CD14-positive monocyte (primary cell): ENCODE measurements at regions not wholly inside any gene's neighbourhood (a gene's known extent, or its start where the extent isn't known, plus 50 kb on each side); places are given as distances from the start of the nearest gene placed in this dataset.

Source experiments
- DNase-seq, 3 donors: peaks; one replicate each; pipeline ENCODE4 v3.0.0-alpha.2; 2011 to 2022
- H2AFZ ChIP-seq: 2 replicates; pipeline ENCODE4 v1.6.0; 2012; ENCODE audit warnings: mild to moderate bottlenecking, low read depth, low read length, inconsistent platforms; ENCODE audit not compliant: insufficient read depth, poor library complexity, severe bottlenecking
- H3K27ac ChIP-seq, 2 donors: 1 replicate in 1 of 2; 2 replicates in 1 of 2; pipeline ENCODE4 v1.5.1; 2012 to 2013; ENCODE audit warnings: low read length in 2 of 2, control low read depth in 1 of 2, inconsistent platforms in 1 of 2, low read depth in 1 of 2, mild to moderate bottlenecking in 1 of 2
- H3K27me3 ChIP-seq, 2 donors: one replicate each; pipeline versions ENCODE4 v1.6.0 to v1.6.1; 2011 to 2013; ENCODE audit warnings: low read length in 2 of 2; ENCODE audit not compliant: control insufficient read depth in 2 of 2, insufficient read depth in 2 of 2
- H3K36me3 ChIP-seq, 2 donors: replicated peaks in 1 of 2; 1 replicate in 1 of 2; 2 replicates in 1 of 2; pipeline versions ENCODE4 v1.5.1 to v1.6.1; 2012 to 2013; ENCODE audit warnings: low read length in 2 of 2, control low read depth in 1 of 2, inconsistent platforms in 1 of 2, mild to moderate bottlenecking in 1 of 2; ENCODE audit not compliant: insufficient read depth in 2 of 2, control insufficient read depth in 1 of 2
- H3K4me1 ChIP-seq, 2 donors: 1 replicate in 1 of 2; 2 replicates in 1 of 2; pipeline versions ENCODE4 v1.5.1 to v1.6.1; 2012 to 2013; ENCODE audit warnings: low read length in 2 of 2, control low read depth in 1 of 2, inconsistent platforms in 1 of 2, mild to moderate bottlenecking in 1 of 2, moderate library complexity in 1 of 2; ENCODE audit not compliant: insufficient read depth in 2 of 2, control insufficient read depth in 1 of 2
- H3K4me2 ChIP-seq: replicated peaks from 2 replicates; pipeline ENCODE3; 2012; ENCODE audit warnings: low read length, moderate library complexity, mild to moderate bottlenecking; ENCODE audit not compliant: poor library complexity, severe bottlenecking; ENCODE audit errors: extremely low read depth
- H3K4me3 ChIP-seq, 3 experiments: fragments of 200-600 bp in 1 of 3; sonication (generic) in 1 of 3; replicated peaks in 1 of 3; 1 replicate in 2 of 3; 2 replicates in 1 of 3; pipeline ENCODE4 v1.5.1; 2011 to 2013; ENCODE audit warnings: low read length in 3 of 3, mild to moderate bottlenecking in 3 of 3, control low read depth in 2 of 3, low read depth in 2 of 3, inconsistent platforms in 1 of 3, moderate library complexity in 1 of 3
- H3K79me2 ChIP-seq: 2 replicates; pipeline ENCODE4 v1.6.0; 2012; ENCODE audit warnings: mild to moderate bottlenecking, control low read depth, inconsistent platforms, low read length, moderate library complexity; ENCODE audit not compliant: insufficient read depth
- H3K9ac ChIP-seq: 2 replicates; pipeline ENCODE4 v1.6.0; 2017; ENCODE audit warnings: low read length, mild to moderate bottlenecking; ENCODE audit not compliant: insufficient read depth, poor library complexity, severe bottlenecking
- H3K9me3 ChIP-seq, 2 donors: replicated peaks in 1 of 2; 1 replicate in 1 of 2; 2 replicates in 1 of 2; pipeline versions ENCODE4 v1.5.1 to v1.6.1; 2012 to 2013; ENCODE audit warnings: low read length in 2 of 2, control low read depth in 1 of 2; ENCODE audit not compliant: control insufficient read depth in 1 of 2, insufficient read depth in 1 of 2
- H4K20me1 ChIP-seq: 2 replicates; pipeline ENCODE4 v1.6.0; 2012; ENCODE audit warnings: mild to moderate bottlenecking, low read length, control low read depth, moderate library complexity; ENCODE audit not compliant: insufficient read depth
- H3K27ac Mint-ChIP-seq, 7 donors: one replicate each; pipeline ENCODE4 v1.8.0; 2020; ENCODE audit warnings: mild to moderate bottlenecking in 7 of 7, mixed read lengths in 7 of 7, moderate library complexity in 6 of 7, inconsistent platforms in 2 of 7
- H3K27me3 Mint-ChIP-seq, 3 donors: one replicate each; pipeline ENCODE4 v1.8.0; 2021 to 2022; ENCODE audit warnings: low read depth in 3 of 3, mild to moderate bottlenecking in 3 of 3, mixed read lengths in 3 of 3, moderate library complexity in 3 of 3, inconsistent platforms in 1 of 3
- H3K36me3 Mint-ChIP-seq, 2 donors: one replicate each; pipeline ENCODE4 v1.8.0; 2020; ENCODE audit warnings: mixed read lengths in 2 of 2, inconsistent platforms in 1 of 2, mild to moderate bottlenecking in 1 of 2
- H3K4me1 Mint-ChIP-seq: one replicate; pipeline ENCODE4 v1.8.0; 2020; ENCODE audit warnings: mild to moderate bottlenecking, mixed read lengths
- H3K4me3 Mint-ChIP-seq, 2 donors: one replicate each; pipeline ENCODE4 v1.8.0; 2020; ENCODE audit warnings: mild to moderate bottlenecking in 2 of 2, mixed read lengths in 2 of 2, moderate library complexity in 1 of 2
- H3K9me3 Mint-ChIP-seq, 7 donors: one replicate each; pipeline ENCODE4 v1.8.0; 2020 to 2022; ENCODE audit warnings: mixed read lengths in 7 of 7, mild to moderate bottlenecking in 6 of 7, moderate library complexity in 6 of 7, inconsistent platforms in 2 of 7
- CTCF ChIP-seq: fragments of 200-600 bp; IDR thresholded peaks from one replicate; pipeline ENCODE4 v1.8.0; 2022; ENCODE audit warnings: antibody characterized with exemption, mild to moderate bottlenecking
- WGBS: methylation state at CpG from one replicate; pipeline ENCODE4 v1.1.5; 2013; ENCODE audit warnings: missing lambda C conversion rate; ENCODE audit not compliant: insufficient coverage; 5-methylcytosine and 5-hydroxymethylcytosine counted together
- intact Hi-C, 2 donors: fragments of 100-400 bp; cut with micrococcal nuclease; formaldehyde crosslinking; loops; one replicate each; pipeline versions ENCODE4 v1.15.0 to v1.15.1; 2023

- intact Hi-C loops: no loop called here
These were observed 532.8 kb downstream of the GBA3 start for GRCh38 chr4:23225564-23225963.

DNA sequence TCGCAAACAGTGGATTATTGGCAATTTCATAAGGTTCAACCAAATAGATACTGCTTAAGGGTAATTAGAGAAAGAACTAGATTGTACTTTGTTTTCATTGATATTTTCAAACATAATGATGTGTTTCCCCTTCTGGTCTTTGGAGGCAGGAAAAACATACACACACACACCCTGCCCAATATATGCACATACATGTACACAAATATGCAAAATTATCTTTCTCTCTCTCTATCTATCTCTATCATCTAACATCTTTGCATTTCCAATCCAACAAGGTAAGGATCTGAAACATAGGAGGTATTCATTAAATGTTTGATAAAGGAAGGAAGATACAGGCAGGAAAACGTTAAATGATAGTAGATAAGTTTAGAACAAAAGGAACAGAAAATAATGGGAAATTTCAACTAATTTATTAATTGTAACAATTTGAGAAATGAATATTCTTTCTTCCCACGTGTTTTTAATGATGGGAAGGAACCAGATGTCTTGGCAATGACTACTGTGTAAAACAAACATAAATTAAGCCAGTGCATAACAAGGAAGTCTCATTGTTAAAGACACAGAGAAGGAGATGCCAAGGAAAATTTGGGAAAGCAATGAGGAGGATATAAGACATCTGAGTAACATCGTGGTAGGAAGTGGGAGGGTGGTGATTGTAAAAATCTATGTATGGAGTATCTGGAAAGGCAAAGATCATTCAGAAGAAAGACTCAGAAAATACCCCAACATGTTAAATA, 532.1 kb downstream of the GBA3 start:
- Histone ChIP-seq H3K9ac (no peak overlapping the region), H3K27me3 (no peaks in the 10 kb centered on the region), H3K4me2 (no peak overlapping the region), H3K9me3 (no peaks in the 10 kb centered on the region), H3K36me3 (no peaks in the 10 kb centered on the region), H3K4me3 (no peak overlapping the region), H3K27ac (no peak overlapping the region), H4K20me1 (no peaks in the 10 kb centered on the region), H3K4me1 (no peaks in the 10 kb centered on the region), H3K79me2 (no peaks in the 10 kb centered on the region), H2AFZ (no peak overlapping the region)
- H3K36me3 Mint-ChIP-seq: no peaks in the 10 kb centered on the region
- peaks cover 0 to 2% (median 0%) of the 10 kb centered on the region in 3 donors for H3K27me3 Mint-ChIP-seq
- H3K27ac Mint-ChIP-seq: no peak overlapping the region
- no peak overlapping the region for H3K4me3 Mint-ChIP-seq
- no peaks in the 10 kb centered on the region for H3K4me1 Mint-ChIP-seq
- intact Hi-C loops: no loop called here
- peaks cover 0 to 4% (median 2%) of the 10 kb centered on the region in 7 donors for H3K9me3 Mint-ChIP-seq
- DNase-seq: no peak
- no peak for TF ChIP-seq CTCF
- no CpG with 5 or more reads among the region's 4 CpGs for WGBS

More at GRCh38 chr4:23225564-23225963, 532.8 kb downstream of the GBA3 start:
- no peak for DNase-seq
- Mint-ChIP-seq H3K27me3 (peaks cover 0 to 2% (median 0%) of the 10 kb centered on the region in 3 donors), H3K9me3 (peaks cover 0 to 4% (median under 1%) of the 10 kb centered on the region in 7 donors), H3K4me3 (no peak overlapping the region), H3K36me3 (no peaks in the 10 kb centered on the region), H3K27ac (no peak overlapping the region), H3K4me1 (no peaks in the 10 kb centered on the region)
- no peaks in the 10 kb centered on the region for H3K9me3 ChIP-seq
- H3K27me3 ChIP-seq: no peaks in the 10 kb centered on the region
- H3K4me1 ChIP-seq: no peaks in the 10 kb centered on the region
- no peak for TF ChIP-seq CTCF
- no peak overlapping the region for H3K4me3 ChIP-seq
- H2AFZ ChIP-seq: no peak overlapping the region
- no peaks in the 10 kb centered on the region for H3K36me3 ChIP-seq
- H3K4me2 ChIP-seq: no peak overlapping the region
- H4K20me1 ChIP-seq: no peaks in the 10 kb centered on the region
- WGBS: no CpG with 5 or more reads among the region's 1 CpG
- H3K79me2 ChIP-seq: no peaks in the 10 kb centered on the region
- H3K27ac ChIP-seq: no peak overlapping the region
- H3K9ac ChIP-seq: no peak overlapping the region
